ENCODE measurements at regions not wholly inside any gene's neighbourhood (a gene's known extent, or its start where the extent isn't known, plus 50 kb on each side); places are given as distances from the start of the nearest gene placed in this dataset.

DNA sequence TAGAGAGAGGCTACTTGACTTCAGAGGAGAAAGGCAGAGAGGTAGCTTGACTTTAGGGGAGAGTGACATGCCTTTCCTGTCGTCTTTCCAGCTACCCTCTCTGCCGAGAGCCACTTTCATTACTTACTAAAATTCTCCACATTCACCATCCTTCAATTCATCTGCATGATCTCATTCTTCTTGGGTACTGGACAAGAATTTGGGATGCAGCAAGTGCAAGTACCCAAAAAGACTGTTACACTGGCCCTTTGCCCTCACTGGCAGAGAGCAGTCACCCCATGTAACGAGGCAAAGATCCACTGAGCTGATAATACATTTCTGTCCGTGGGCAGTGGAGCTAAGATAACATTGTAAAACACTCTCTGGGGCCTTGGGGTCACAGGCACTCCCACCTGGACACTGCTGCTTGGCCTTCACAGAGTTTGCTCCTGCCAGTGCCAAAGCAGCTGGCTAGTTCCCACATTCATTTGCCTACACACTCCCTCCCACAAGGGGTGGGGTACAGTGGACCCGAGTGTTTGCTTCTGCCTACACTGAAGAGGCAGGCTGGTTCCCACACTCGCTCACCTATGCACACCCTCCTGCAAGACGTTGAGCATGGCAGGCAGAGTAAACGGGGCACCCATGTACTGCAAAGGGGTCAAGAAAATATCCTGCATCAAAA, 1276.9 kb upstream of the PCDH9 start (continued):
- TF ChIP-seq, protein P1, sequence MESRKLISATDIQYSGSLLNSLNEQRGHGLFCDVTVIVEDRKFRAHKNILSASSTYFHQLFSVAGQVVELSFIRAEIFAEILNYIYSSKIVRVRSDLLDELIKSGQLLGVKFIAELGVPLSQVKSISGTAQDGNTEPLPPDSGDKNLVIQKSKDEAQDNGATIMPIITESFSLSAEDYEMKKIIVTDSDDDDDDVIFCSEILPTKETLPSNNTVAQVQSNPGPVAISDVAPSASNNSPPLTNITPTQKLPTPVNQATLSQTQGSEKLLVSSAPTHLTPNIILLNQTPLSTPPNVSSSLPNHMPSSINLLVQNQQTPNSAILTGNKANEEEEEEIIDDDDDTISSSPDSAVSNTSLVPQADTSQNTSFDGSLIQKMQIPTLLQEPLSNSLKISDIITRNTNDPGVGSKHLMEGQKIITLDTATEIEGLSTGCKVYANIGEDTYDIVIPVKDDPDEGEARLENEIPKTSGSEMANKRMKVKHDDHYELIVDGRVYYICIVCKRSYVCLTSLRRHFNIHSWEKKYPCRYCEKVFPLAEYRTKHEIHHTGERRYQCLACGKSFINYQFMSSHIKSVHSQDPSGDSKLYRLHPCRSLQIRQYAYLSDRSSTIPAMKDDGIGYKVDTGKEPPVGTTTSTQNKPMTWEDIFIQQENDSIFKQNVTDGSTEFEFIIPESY (IDR thresholded peaks at IDR 0.05), result no peak
- TF ChIP-seq, protein P2, sequence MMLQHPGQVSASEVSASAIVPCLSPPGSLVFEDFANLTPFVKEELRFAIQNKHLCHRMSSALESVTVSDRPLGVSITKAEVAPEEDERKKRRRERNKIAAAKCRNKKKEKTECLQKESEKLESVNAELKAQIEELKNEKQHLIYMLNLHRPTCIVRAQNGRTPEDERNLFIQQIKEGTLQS (IDR thresholded peaks at IDR 0.05), result no peak

DNA sequence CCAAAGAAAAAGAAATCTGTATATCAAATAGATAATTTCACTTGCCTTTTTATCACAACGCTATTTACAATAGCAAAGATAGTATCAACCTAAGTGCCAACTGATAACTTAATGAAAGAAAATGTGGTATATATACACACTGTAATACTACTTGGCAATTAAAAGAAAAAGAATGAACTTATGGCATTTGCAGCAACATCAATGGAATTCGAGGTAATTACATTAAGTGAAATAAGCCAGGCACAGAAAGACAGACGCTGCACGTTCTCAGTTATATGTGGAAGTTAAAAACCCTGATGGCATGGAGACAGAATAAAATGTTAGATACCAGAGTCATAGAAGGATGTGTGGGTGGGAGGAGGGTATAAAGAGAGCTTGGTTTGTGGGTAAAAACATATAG, 1260.5 kb upstream of the PCDH9 start:
- no peak overlapping the region for H3K9ac ChIP-seq (ENCODE audit: low read depth in 1 of 2, low read length in 2 of 2)
- no peak overlapping the region for H3K4me3 ChIP-seq (ENCODE audit: low read depth in 1 of 3, low read length in 3 of 3)
- 70% methylated on average over 4 of the region's 4 CpGs for WGBS
- DNase-seq (ENCODE audit: low spot score), result no peak
- no peaks in the 10 kb centered on the region for H3K4me1 ChIP-seq (ENCODE audit: control insufficient read depth in 4 of 4, insufficient read depth in 4 of 4, low read length in 3 of 4)
- H3K27ac ChIP-seq (ENCODE audit: low read depth in 1 of 2, low read length in 2 of 2), result no peak overlapping the region
- H3K9me3 ChIP-seq (ENCODE audit: control insufficient read depth in 4 of 4, low read length in 3 of 4), result peaks cover 0 to 2% (median 0%) of the 10 kb centered on the region in 4 donors
- H3K36me3 ChIP-seq (ENCODE audit: control insufficient read depth in 4 of 4, insufficient read depth in 3 of 4, low read depth in 1 of 4, low read length in 3 of 4), result no peaks in the 10 kb centered on the region
- no peaks in the 10 kb centered on the region for H3K27me3 ChIP-seq (ENCODE audit: control insufficient read depth in 4 of 4, insufficient read depth in 4 of 4, low read length in 3 of 4)
- TF ChIP-seq JUND (IDR thresholded peaks at IDR 0.05), result no peak
- no peak for TF ChIP-seq YY1 (IDR thresholded peaks at IDR 0.05)
- TF ChIP-seq, protein P2 (IDR thresholded peaks at IDR 0.05), result no peak
- TF ChIP-seq HNF4G (IDR thresholded peaks at IDR 0.05), result no peak
- TF ChIP-seq, protein P3, sequence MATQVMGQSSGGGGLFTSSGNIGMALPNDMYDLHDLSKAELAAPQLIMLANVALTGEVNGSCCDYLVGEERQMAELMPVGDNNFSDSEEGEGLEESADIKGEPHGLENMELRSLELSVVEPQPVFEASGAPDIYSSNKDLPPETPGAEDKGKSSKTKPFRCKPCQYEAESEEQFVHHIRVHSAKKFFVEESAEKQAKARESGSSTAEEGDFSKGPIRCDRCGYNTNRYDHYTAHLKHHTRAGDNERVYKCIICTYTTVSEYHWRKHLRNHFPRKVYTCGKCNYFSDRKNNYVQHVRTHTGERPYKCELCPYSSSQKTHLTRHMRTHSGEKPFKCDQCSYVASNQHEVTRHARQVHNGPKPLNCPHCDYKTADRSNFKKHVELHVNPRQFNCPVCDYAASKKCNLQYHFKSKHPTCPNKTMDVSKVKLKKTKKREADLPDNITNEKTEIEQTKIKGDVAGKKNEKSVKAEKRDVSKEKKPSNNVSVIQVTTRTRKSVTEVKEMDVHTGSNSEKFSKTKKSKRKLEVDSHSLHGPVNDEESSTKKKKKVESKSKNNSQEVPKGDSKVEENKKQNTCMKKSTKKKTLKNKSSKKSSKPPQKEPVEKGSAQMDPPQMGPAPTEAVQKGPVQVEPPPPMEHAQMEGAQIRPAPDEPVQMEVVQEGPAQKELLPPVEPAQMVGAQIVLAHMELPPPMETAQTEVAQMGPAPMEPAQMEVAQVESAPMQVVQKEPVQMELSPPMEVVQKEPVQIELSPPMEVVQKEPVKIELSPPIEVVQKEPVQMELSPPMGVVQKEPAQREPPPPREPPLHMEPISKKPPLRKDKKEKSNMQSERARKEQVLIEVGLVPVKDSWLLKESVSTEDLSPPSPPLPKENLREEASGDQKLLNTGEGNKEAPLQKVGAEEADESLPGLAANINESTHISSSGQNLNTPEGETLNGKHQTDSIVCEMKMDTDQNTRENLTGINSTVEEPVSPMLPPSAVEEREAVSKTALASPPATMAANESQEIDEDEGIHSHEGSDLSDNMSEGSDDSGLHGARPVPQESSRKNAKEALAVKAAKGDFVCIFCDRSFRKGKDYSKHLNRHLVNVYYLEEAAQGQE (IDR thresholded peaks at IDR 0.05), result no peak
- no peak for TF ChIP-seq NR2F2 (IDR thresholded peaks at IDR 0.05)
- no peak for TF ChIP-seq RXRA (IDR thresholded peaks at IDR 0.05)

DNA sequence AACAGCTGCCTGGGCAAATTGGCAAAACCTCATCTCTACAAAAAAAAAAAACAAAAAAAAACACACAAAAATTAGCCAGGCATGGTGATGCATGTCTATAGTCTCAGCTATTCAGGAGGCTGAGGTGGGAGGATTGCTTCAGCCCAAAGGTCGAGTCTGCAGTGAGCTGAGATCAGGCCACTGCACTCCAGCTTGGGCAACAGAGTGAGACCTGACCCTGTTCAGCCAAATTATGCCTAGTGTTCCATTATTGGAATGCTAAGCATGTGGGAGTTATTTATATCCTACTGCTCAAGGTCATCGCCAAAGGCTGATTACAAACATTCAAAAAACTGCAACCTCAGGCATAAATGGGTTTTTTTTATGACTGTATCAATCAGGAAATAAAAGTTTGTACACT, 1251.0 kb upstream of the PCDH9 start:
- Histone ChIP-seq H3K4me3 (ENCODE audit: low read depth in 1 of 3, low read length in 3 of 3) (no peak overlapping the region), H3K27me3 (ENCODE audit: control insufficient read depth in 4 of 4, insufficient read depth in 4 of 4, low read length in 3 of 4) (no peaks in the 10 kb centered on the region), H3K9me3 (ENCODE audit: control insufficient read depth in 4 of 4, low read length in 3 of 4) (no peaks in the 10 kb centered on the region), H3K4me1 (ENCODE audit: control insufficient read depth in 4 of 4, insufficient read depth in 4 of 4, low read length in 3 of 4) (no peaks in the 10 kb centered on the region), H3K36me3 (ENCODE audit: control insufficient read depth in 4 of 4, insufficient read depth in 3 of 4, low read depth in 1 of 4, low read length in 3 of 4) (no peaks in the 10 kb centered on the region), H3K27ac (ENCODE audit: low read depth in 1 of 2, low read length in 2 of 2) (no peak overlapping the region), H3K9ac (ENCODE audit: low read depth in 1 of 2, low read length in 2 of 2) (no peak overlapping the region)
- WGBS, result 52% methylated on average over 2 of the region's 2 CpGs
- no peak for TF ChIP-seq HNF4G (IDR thresholded peaks at IDR 0.05)
- no peak for TF ChIP-seq YY1 (IDR thresholded peaks at IDR 0.05)
- no peak for TF ChIP-seq RXRA (IDR thresholded peaks at IDR 0.05)
- TF ChIP-seq, protein P3 (IDR thresholded peaks at IDR 0.05), result no peak
- TF ChIP-seq FOXA2 (IDR thresholded peaks at IDR 0.05), result no peak
- TF ChIP-seq FOXA1 (IDR thresholded peaks at IDR 0.05), result no peak
- no peak for DNase-seq (ENCODE audit: low spot score)
